Body of pancreas (tissue), 4 donors: ENCODE measurements at regions not wholly inside any gene's neighbourhood (a gene's known extent, or its start where the extent isn't known, plus 50 kb on each side); places are given as distances from the start of the nearest gene placed in this dataset.

Experiments used
- ATAC-seq: fragments of 150-250 bp; one replicate; pipeline ENCODE4 v1.9.1; 2016
- DNase-seq, 4 donors: peaks; one replicate each; pipeline ENCODE4 v3.0.0-alpha.2; 2019
- H3K27ac ChIP-seq, 4 donors: fragments of 200-600 bp; sonication (generic); 1 replicate in 3 of 4; 2 replicates in 1 of 4; pipeline versions ENCODE4 v1.5.1 to v1.6.1; 2016 to 2019; ENCODE audit warnings: mild to moderate bottlenecking in 1 of 4, mixed read lengths in 1 of 4, moderate library complexity in 1 of 4
- H3K27me3 ChIP-seq, 2 donors: fragments of 200-600 bp; sonication (generic); one replicate each; pipeline ENCODE4 v1.6.0; 2016; ENCODE audit warnings: mild to moderate bottlenecking in 1 of 2
- H3K36me3 ChIP-seq, 2 donors: fragments of 200-600 bp; sonication (generic); replicated peaks in 1 of 2; 2 replicates each; pipeline ENCODE4 v1.5.1; 2016; ENCODE audit warnings: low read depth in 2 of 2; ENCODE audit not compliant: insufficient read depth in 1 of 2
- H3K4me1 ChIP-seq: fragments of 200-600 bp; sonication (generic); one replicate; pipeline ENCODE4 v1.6.0; 2016
- H3K4me3 ChIP-seq, 2 donors: fragments of 200-600 bp; sonication (generic); 1 replicate in 1 of 2; 2 replicates in 1 of 2; pipeline ENCODE4 v1.5.1; 2016 to 2019
- H3K9me3 ChIP-seq, 3 donors: fragments of 200-600 bp; sonication (generic); 1 replicate in 2 of 3; 2 replicates in 1 of 3; pipeline ENCODE4 v1.5.1; 2016
- POLR2A ChIP-seq, 3 donors: fragments of 450-650 bp; IDR thresholded peaks; one replicate each; pipeline ENCODE4 v1.6.1; 2016; ENCODE audit warnings: antibody characterized with exemption in 3 of 3, mild to moderate bottlenecking in 2 of 3
- WGBS, 2 donors: methylation state at CpG; one replicate each; pipeline ENCODE4 v1.1.5; 2017; 5-methylcytosine and 5-hydroxymethylcytosine counted together
- intact Hi-C: fragments of 100-400 bp; cut with DNase I; formaldehyde crosslinking; loops from one replicate; pipeline ENCODE4 v1.15.1; 2023
- TF ChIP-seq, protein P1 (sequence below), 7 experiments: fragments of 450-650 bp in 4 of 7; fragments of 200-600 bp in 3 of 7; sonication (generic) in 3 of 7; IDR thresholded peaks; one replicate each; pipeline ENCODE4 v1.5.1; 2016 to 2019; ENCODE audit warnings: antibody characterized with exemption in 7 of 7

DNA sequence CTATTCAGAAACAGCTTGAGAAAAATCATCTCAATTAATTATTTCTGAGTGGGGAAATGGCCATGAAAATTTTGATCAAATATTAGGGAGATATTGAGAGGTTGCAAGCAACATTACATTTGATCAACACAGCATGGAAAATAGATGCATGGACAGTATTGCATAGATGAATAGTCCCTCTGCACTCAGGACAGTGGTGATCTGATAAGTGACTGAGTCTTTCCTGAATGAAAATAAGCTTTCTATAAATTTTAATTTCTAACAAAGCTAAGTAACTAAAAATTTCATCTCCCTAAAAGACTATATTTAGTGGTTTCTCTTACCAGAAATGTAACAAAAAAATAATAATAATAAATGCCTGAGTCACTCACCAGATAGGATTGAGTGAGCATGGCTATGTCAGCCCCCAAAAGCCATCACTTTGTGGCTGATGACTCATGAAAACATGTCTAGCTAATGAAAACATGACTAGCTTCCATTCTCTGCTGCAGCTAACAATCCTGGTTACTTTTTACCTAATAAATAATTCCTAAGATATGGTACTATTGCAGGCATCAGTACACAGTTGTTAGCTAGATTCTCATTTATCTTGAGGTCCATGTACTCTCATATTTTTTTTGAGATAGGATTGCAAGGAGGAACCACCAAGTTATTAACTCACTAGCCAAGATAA, 1294.8 kb upstream of the ACO1 start:
- Histone ChIP-seq H3K4me1 (no peaks in the 10 kb centered on the region), H3K9me3 (no peaks in the 10 kb centered on the region), H3K27me3 (no peaks in the 10 kb centered on the region), H3K36me3 (no peaks in the 10 kb centered on the region), H3K27ac (no peak overlapping the region), H3K4me3 (no peak overlapping the region)
- intact Hi-C loops: no loop called here
- no peak for ATAC-seq
- no peak for DNase-seq
- no peak for TF ChIP-seq POLR2A (IDR thresholded peaks at IDR 0.05)
- TF ChIP-seq, protein P1, sequence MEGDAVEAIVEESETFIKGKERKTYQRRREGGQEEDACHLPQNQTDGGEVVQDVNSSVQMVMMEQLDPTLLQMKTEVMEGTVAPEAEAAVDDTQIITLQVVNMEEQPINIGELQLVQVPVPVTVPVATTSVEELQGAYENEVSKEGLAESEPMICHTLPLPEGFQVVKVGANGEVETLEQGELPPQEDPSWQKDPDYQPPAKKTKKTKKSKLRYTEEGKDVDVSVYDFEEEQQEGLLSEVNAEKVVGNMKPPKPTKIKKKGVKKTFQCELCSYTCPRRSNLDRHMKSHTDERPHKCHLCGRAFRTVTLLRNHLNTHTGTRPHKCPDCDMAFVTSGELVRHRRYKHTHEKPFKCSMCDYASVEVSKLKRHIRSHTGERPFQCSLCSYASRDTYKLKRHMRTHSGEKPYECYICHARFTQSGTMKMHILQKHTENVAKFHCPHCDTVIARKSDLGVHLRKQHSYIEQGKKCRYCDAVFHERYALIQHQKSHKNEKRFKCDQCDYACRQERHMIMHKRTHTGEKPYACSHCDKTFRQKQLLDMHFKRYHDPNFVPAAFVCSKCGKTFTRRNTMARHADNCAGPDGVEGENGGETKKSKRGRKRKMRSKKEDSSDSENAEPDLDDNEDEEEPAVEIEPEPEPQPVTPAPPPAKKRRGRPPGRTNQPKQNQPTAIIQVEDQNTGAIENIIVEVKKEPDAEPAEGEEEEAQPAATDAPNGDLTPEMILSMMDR (IDR thresholded peaks at IDR 0.05): no peak

DNA sequence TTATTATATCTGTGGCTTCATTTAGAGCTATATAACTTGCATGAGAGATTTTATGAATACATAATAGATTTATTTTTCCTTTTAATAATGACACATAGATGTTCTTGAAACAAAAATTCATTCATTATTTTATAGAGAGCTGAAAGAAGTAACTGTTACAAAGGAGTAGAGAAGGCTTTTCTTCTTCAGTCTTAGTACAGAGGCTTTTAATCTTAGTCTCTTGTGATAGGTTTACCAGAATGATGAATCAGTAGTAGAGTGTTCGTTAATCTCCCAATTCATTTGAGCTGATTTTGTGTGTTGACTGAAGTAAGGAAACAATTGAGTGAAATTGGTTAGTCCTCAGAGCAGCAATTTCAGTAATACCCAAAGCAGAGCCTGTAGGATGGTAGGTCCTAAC, 1284.1 kb upstream of the ACO1 start:
- intact Hi-C loops: no loop called here
- DNase-seq (no peak), ATAC-seq (no peak)
- H3K4me3 ChIP-seq: no peak overlapping the region
- TF ChIP-seq POLR2A (IDR thresholded peaks at IDR 0.05): no peak
- TF ChIP-seq, protein P1 (IDR thresholded peaks at IDR 0.05): no peak
- no peaks in the 10 kb centered on the region for H3K4me1 ChIP-seq
- no peak overlapping the region for H3K27ac ChIP-seq
- WGBS, 2 donors: 67 to 69% methylated on average over 1 of the region's 1 CpG
- no peaks in the 10 kb centered on the region for H3K9me3 ChIP-seq
- H3K36me3 ChIP-seq: no peaks in the 10 kb centered on the region
- H3K27me3 ChIP-seq: no peaks in the 10 kb centered on the region

- DNase-seq (no peak), ATAC-seq (no peak)
- Histone ChIP-seq H3K9me3 (no peaks in the 10 kb centered on the region), H3K4me3 (no peak overlapping the region), H3K27ac (no peak overlapping the region), H3K27me3 (no peaks in the 10 kb centered on the region), H3K36me3 (no peaks in the 10 kb centered on the region), H3K4me1 (no peaks in the 10 kb centered on the region)
- intact Hi-C loops: no loop called here
- no peak for TF ChIP-seq POLR2A (IDR thresholded peaks at IDR 0.05)
- TF ChIP-seq, protein P1 (IDR thresholded peaks at IDR 0.05): no peak
These were observed 1280.6 kb upstream of the ACO1 start for GRCh38 chr9:31103836-31104235.

DNA sequence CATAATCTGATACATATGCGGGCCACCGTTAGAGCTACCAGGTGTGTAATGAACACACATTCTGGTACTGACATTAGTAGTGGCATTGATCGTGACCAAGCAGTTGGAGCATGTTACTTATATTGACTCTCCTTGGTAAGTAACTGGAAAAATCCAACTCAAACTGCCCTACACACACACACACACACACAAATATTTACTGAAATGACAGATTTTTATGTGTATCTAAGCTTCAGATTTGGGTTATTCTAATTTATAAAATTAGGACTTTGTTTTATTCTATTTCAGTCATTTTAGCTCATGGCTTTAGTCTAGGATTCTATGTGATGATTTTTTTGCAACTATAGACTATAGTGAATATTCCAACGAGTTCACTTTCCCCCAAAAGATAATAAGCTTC, 1280.2 kb upstream of the ACO1 start:
- Histone ChIP-seq H3K9me3 (no peaks in the 10 kb centered on the region), H3K4me1 (no peaks in the 10 kb centered on the region), H3K36me3 (no peaks in the 10 kb centered on the region), H3K27ac (no peak overlapping the region), H3K27me3 (no peaks in the 10 kb centered on the region), H3K4me3 (no peak overlapping the region)
- TF ChIP-seq, protein P1 (IDR thresholded peaks at IDR 0.05): no peak
- no peak for TF ChIP-seq POLR2A (IDR thresholded peaks at IDR 0.05)
- intact Hi-C loops: no loop called here
- no peak for ATAC-seq
- WGBS, 2 donors: 38 to 44% methylated on average over 4 of the region's 4 CpGs
- DNase-seq: no peak

GRCh38 chr9:31112491-31112890, 1272.0 kb upstream of the ACO1 start:
- Histone ChIP-seq H3K27ac (no peak overlapping the region), H3K4me1 (no peaks in the 10 kb centered on the region), H3K4me3 (no peak overlapping the region), H3K9me3 (no peaks in the 10 kb centered on the region), H3K36me3 (no peaks in the 10 kb centered on the region), H3K27me3 (no peaks in the 10 kb centered on the region)
- intact Hi-C loops: no loop called here
- DNase-seq (no peak), ATAC-seq (no peak)
- no peak for TF ChIP-seq POLR2A (IDR thresholded peaks at IDR 0.05)
- TF ChIP-seq, protein P1 (IDR thresholded peaks at IDR 0.05): no peak
